GM12873 (cell line): ENCODE measurements at regions not wholly inside any gene's neighbourhood (a gene's known extent, or its start where the extent isn't known, plus 50 kb on each side); places are given as distances from the start of the nearest gene placed in this dataset.

Experiments
- TF ChIP-seq, protein P1 (sequence below): IDR thresholded peaks from 2 replicates; pipeline ENCODE4 v1.5.1; 2012; ENCODE audit warnings: low read depth, mild to moderate bottlenecking, moderate library complexity, low read length, control low read depth; ENCODE audit not compliant: insufficient read depth; ENCODE audit errors: missing control alignments

DNA sequence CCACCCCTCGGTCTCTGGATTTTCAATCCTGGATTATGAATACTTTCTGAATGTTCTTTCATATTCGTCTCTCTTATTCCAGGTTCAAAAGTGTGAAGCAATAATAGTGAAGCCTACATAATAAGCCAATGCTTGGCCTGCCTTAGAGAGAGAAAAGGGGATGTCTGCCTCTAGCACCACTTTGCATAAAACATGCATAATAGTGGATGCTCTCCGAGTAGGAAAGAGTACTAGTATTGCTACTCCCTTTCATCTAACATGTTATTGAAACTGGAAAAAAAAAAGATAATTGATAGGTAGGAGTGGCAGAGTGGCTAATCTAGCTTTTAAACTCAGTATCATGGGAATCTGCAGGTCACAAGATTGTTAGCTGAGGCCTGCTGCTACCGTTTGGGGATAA is 158.1 kb downstream of the SPATA31D1 start:
- TF ChIP-seq, protein P1, sequence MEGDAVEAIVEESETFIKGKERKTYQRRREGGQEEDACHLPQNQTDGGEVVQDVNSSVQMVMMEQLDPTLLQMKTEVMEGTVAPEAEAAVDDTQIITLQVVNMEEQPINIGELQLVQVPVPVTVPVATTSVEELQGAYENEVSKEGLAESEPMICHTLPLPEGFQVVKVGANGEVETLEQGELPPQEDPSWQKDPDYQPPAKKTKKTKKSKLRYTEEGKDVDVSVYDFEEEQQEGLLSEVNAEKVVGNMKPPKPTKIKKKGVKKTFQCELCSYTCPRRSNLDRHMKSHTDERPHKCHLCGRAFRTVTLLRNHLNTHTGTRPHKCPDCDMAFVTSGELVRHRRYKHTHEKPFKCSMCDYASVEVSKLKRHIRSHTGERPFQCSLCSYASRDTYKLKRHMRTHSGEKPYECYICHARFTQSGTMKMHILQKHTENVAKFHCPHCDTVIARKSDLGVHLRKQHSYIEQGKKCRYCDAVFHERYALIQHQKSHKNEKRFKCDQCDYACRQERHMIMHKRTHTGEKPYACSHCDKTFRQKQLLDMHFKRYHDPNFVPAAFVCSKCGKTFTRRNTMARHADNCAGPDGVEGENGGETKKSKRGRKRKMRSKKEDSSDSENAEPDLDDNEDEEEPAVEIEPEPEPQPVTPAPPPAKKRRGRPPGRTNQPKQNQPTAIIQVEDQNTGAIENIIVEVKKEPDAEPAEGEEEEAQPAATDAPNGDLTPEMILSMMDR, result no peak

DNA sequence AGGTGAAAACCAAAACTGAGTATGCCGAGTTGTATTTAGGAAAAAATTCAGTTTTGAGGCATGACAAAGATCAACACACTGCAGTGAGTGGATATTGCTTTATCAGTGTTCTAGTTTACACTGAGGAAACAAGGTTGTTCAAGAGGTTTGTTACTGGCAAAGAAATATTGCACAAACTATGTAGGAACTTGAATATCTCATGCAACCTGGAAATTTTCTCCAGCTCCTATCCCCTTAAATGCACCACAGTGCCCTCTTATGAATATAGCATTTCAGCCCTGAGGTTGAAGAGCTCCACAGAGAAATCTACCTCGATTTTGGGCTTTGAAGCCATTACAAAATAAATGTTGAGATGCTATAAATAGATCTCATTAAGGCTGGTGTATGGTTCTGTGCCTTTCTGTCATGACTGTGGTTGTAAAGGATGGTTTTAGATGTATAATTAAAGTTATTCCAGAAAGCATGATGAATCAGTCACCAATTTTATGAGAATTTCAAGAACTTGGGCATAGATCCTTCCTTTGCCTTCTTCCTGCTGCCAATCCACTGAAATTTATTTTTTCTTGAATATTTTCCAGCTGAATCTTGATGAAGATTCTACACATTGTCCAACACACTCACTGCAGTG is 159.3 kb downstream of the SPATA31D1 start:
- TF ChIP-seq, protein P1, result no peak

DNA sequence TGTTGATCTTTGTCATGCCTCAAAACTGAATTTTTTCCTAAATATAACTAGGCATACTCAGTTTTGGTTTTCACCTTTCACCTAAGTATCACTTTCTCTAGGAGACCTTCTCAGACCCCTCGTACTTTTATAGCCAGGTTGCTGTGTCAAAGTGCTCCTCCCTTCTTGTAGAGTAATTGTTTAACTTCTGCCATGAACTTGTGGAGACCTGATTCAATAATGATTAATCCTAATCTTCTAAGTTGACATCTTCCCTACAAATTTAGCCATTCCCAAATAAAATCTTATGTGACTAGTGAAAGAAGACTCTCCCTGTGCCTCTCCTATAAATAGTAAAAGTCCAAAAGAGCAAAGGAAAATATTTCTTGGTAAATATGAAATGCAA is 159.8 kb downstream of the SPATA31D1 start:
- TF ChIP-seq, protein P1, result no peak

DNA sequence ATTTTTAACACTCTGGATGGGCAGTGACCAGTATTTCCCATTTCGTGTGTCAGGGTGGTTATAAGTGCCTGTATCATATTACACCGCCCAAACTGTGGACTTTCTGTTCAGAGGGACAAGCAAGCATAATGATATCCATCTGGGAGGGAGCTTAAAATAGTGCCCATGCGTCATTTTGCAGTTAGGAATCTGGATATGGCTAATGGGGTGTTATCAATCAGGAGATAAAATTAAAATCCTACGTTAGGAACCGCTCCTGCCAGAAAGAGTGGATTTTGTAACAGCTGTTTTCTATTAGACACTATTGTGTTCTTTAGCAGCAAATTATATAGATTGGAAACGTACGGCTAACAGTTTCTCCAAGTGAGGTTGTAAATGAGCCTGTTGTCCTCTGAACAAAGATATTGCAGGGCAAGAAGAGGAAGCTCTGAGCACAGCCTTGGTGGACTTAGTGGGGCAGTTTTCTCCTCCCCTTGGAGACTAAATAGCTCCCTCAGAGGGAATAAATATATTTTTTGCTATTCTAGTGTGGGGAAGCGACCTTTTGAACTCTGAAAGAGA is 160.4 kb downstream of the SPATA31D1 start:
- TF ChIP-seq, protein P1, result no peak

DNA sequence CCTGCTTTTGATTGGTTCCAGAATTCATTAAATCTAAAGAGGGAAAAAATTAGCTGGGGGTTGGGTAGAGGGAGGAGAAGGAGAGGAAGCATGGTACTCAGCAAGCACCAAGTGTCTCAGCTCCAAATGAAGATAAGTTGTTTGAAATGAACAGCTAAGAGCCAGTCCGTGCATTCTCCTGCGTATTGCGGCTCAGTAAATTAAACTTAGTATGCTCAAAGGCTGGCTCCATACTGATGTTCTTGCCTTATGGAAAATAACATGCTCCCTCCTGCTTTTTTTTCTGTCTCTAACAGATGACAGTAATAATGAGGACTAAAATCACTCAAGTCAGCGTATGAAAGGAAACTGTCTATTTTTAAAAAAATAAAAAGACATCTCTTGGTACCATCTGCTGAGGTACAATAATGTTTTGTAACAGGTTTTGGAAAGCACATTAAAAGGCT is 161.0 kb downstream of the SPATA31D1 start:
- TF ChIP-seq, protein P1, result no peak

DNA sequence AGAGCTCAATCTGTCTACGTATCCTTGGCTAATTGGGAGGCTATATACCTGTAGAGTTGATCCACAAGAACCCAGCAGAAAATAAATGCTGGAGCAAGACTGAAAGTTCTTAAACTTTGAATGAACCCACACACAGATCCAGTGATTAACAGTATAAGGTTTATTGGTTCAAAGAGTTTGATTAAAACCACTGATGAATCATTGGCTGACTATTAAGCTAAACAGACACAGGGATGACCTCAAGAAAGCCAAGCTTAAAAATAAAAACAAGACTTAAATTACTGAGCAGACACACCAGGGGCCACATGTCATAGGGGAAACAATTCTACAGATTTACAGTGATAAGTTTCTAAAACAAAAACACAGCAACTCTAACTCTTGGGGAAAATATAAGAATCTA is 163.6 kb downstream of the SPATA31D1 start:
- TF ChIP-seq, protein P1, result no peak

DNA sequence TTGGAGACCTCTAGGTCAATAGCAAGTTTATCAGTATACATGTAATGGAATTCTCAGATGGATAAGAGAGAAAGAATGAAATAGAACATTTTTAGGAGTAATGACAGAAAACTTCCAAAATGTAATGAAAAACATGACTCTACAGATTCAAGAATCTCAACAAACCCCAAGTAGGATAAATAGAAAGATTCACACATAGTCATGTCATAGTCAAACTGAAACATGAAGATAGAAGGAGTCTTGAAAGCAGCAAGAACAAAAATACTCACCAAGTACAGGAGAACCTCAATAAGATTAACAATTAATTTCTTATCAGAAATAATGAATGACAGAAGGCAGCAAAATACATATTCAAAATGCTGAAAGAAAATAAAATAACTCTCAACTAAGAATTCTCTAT is 164.5 kb downstream of the SPATA31D1 start:
- TF ChIP-seq, protein P1, result no peak

DNA sequence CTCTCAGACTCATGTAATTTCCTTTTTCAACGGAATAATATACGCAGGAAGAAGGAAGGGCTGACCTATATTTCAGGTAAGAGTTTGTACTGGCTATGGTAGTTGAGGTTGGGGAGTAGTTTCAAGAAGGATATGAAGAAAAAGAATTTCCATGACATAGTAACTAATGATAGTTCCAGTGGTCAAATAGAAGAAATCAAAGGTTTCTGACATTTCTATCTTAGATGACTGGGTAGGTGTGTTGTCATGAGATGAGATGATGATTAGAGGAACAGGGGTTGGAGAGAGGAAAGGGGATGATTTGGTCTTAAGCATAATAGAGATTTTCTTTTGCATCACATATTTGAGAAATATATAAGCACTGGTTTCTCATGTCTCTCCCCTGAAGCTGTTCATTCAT is 166.0 kb downstream of the SPATA31D1 start:
- TF ChIP-seq, protein P1, result no peak
